GM12873 (cell line): ENCODE measurements at regions not wholly inside any gene's neighbourhood (a gene's known extent, or its start where the extent isn't known, plus 50 kb on each side); places are given as distances from the start of the nearest gene placed in this dataset.

Source experiments
- CTCF ChIP-seq: IDR thresholded peaks from 2 replicates; pipeline ENCODE4 v1.5.1; 2012; ENCODE audit warnings: low read depth, mild to moderate bottlenecking, moderate library complexity, low read length, control low read depth; ENCODE audit not compliant: insufficient read depth; ENCODE audit errors: missing control alignments

DNA sequence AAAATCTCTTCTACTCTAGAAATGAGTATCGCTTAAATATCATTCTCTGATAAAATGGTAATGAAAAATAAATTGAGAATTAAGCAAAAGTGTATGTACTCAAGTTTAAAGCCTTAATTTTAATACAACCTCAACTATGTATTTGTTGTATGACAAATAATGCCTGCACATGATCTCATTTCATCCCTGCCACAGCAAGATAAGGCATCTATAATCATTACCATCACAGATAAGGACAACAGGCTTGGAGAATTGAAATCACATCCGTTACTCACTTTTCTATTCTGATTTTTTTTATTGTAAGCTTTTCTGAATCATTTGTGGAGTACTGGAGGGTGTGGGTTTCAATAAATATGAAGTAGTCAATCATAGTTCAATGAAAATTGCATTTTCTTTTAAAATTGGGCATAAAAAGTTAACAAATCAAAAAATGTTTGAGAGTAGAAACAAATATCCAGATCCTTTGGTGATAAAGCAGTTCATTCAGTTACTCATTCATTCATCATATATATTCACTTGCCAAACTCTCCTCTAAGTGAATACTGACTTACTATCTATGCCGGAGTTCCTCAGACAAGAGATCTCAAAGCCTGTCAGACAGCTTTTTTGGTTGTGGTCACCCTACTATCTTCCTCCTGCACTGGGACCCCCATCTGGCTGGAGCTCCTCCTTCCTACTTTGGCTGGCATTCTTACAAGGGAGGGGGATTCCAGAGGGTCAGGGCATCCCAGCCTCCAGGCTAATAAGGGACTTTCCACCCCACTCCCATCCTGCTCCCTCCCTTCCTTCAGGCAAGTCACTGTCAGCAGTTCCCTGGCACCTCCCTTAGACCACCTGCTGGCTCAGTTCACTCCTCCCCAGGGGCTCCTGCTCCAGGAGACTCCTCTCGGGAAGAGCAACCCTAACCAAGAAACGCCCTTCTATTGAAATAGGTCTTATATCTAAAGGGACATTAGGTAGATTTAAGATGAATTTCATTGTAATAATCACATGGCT, 118.6 kb downstream of the OGFRL1 start:
- no peak for TF ChIP-seq CTCF

DNA sequence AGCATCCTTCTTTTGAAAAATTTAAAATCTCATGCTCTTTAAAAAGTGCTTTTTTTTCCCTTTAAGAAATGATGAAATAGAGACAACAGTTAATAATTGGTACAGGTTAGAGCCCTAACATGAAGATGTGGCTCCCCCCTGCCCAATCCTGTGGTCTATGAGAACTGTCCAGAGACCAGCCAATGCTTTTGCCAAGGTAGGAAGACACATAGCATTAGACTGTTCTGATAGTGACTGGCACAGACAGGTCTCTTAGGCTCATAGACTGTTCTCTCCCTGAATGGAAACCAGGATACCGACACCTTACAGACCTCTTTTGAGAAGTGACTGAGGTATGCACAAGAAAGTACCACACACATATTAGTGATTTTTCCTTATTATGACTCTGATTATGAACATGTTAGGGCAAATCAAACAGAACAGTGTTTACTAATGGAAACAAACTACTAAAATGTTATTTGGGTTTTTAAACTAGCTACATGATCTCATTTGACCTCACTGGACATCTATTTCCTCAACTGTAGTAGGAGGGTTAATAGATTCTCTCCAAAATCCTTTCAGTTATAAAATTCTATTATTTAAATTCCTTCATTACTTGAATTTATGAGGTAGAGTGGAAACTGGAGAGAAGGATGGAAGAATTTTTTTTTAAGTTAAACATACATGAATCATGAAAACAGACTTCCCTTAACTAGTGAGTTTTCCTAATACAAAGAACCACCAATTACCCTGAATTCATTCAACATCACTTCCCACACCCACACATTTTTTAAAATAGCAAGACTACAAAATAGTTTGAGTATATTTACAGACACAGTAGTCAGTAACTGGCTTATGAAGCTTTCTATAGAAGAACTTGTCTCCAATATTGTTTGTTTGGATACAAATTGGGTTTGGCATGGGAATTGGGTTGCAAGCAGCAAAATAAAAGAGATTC, 120.4 kb downstream of the OGFRL1 start:
- TF ChIP-seq CTCF = no peak

- no peak for TF ChIP-seq CTCF
Measured at GRCh38 chr6:71410164-71410566, 121.6 kb downstream of the OGFRL1 start.

DNA sequence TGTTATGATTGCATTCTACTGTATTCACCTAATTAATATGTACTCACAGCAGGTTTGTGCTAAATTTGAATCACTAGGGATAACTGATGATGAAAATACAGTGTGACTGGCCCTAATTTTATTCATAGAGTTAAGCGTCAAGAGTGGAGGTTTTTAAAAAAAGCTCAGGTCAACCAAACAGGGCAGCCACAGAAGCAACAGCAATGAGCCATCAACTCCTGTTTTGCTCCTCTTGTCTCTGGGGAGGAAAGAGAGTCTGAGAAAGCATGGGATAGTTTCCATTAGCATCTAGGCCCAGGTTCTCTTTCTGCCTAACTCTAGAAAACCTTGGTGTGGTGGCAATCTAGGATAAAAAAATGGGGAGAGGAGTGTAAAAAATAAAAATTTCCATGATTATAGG, 122.1 kb downstream of the OGFRL1 start:
- TF ChIP-seq CTCF = no peak

- no peak for TF ChIP-seq CTCF
Measured at GRCh38 chr6:71411882-71412281, 123.3 kb downstream of the OGFRL1 start.

GRCh38 chr6:71412559-71413140, 124.0 kb downstream of the OGFRL1 start:
- TF ChIP-seq CTCF = no peak
